ENCODE measurements at regions not wholly inside any gene's neighbourhood (a gene's known extent, or its start where the extent isn't known, plus 50 kb on each side); places are given as distances from the start of the nearest gene placed in this dataset.

DNA sequence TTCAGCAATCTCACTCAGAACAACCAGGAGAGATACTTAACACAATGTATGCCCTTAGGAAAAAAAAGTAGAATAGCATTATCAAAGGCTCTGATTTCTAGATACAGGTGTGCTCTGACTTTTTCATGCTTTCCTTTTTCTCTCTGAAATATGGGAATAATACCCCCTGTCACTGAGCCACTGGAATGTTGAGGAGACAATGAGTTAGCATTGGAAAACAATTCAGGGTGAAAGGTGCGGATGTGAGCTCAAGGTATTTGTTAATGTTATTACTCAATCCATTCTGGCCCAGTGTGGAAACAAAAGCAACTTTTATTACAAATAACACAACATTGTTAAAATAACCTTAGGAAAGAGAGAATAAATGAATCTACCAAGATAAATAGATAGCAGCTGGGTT, 228.0 kb downstream of the IKZF2 start:
- TF ChIP-seq, protein P1, sequence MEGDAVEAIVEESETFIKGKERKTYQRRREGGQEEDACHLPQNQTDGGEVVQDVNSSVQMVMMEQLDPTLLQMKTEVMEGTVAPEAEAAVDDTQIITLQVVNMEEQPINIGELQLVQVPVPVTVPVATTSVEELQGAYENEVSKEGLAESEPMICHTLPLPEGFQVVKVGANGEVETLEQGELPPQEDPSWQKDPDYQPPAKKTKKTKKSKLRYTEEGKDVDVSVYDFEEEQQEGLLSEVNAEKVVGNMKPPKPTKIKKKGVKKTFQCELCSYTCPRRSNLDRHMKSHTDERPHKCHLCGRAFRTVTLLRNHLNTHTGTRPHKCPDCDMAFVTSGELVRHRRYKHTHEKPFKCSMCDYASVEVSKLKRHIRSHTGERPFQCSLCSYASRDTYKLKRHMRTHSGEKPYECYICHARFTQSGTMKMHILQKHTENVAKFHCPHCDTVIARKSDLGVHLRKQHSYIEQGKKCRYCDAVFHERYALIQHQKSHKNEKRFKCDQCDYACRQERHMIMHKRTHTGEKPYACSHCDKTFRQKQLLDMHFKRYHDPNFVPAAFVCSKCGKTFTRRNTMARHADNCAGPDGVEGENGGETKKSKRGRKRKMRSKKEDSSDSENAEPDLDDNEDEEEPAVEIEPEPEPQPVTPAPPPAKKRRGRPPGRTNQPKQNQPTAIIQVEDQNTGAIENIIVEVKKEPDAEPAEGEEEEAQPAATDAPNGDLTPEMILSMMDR (IDR thresholded peaks at IDR 0.05) = no peak
- no peak for TF ChIP-seq POLR2A (IDR thresholded peaks at IDR 0.05)
- whole genome bisulfite sequencing (ENCODE audit: insufficient coverage, low coverage, low lambda C conversion rate, missing lambda C conversion rate) = 55% methylated on average over 1 of the region's 1 CpG

DNA sequence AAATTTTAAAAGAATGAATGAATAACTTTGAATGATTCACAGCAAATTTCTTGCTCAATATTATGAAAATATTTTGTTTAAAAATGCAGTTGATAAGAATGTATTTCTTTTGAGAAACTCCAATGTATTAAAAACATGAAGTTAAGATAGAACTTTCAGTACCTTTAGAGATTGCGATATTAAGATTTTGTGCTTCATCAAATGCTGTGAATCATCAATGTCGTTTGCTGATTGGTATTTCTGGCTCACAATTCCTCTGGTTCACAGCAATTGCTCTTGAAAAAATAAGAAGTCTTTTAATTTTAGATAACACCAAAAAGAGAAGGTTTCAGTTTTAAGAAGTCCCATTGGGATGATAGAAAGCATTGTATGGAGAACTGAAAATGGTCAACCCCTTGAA, 228.7 kb downstream of the IKZF2 start:
- H3K27me3 ChIP-seq = no peaks in the 10 kb centered on the region
- H3K27ac ChIP-seq = no peak overlapping the region
- ATAC-seq (no peak), DNase-seq (no peak)
- no peak overlapping the region for H3K4me3 ChIP-seq
- TF ChIP-seq POLR2A (IDR thresholded peaks at IDR 0.05) = no peak
- TF ChIP-seq, protein P1 (IDR thresholded peaks at IDR 0.05) = no peak
- WGBS (ENCODE audit: insufficient coverage, low coverage, low lambda C conversion rate, missing lambda C conversion rate) = 67% methylated on average over 2 of the region's 2 CpGs
- peaks cover 0 to 4% (median 0%) of the 10 kb centered on the region in 4 donors for H3K4me1 ChIP-seq
- H3K36me3 ChIP-seq = no peaks in the 10 kb centered on the region
- intact Hi-C loops (cut with DNase I) = no loop called here
- peaks cover 0 to 4% (median 0%) of the 10 kb centered on the region in 4 donors for H3K9me3 ChIP-seq

More for the DNA sequence above, 228.0 kb downstream of the IKZF2 start:
- Histone ChIP-seq H3K27ac (no peak overlapping the region), H3K27me3 (no peaks in the 10 kb centered on the region), H3K36me3 (no peaks in the 10 kb centered on the region), H3K4me3 (no peak overlapping the region), H3K4me1 (peaks cover 0 to 4% (median 0%) of the 10 kb centered on the region in 4 donors), H3K9me3 (peaks cover 0 to 4% (median 0%) of the 10 kb centered on the region in 4 donors)
- peak in 2 of 4 donors; percentile 58 to 72 for ATAC-seq
- DNase-seq = no peak
- intact Hi-C loops (cut with DNase I) = no loop called here

DNA sequence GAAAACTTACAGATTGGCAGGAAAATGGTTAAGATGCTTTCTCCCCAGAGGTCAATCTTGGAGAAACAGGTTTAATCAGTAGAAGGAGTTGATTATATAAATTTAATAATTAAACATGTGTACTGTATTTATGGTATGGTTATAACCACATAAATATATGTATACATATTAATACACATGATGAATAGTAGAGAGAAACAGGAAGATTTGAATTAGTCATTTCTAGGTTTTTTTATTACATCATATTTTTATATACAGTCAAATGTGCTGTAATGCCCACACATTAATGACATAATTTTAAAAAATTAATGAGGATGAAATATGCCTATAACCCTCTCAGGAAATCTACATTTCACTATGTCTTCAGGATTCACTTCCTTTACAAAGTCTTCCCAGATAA, 229.7 kb downstream of the IKZF2 start:
- no peak overlapping the region for H3K27ac ChIP-seq
- intact Hi-C loops (cut with DNase I) = no loop called here

DNA sequence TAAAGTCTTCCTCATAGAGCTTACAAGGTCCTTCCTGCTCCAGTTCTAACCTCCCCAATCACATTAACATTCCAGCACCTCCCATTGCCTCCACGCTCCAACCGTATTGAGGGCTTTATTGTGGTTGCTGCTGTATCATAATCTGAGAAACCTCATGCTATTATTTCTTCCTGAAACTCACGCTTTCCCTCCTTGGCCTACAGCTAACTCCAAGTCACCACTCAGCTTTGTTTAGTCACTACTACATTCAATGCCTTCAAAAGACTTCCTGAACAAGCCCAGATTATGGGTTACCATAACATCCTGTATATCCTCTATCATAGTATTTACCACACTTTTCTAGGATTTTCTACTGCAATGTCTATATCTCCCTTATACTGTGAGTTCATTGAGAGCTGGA, 230.4 kb downstream of the IKZF2 start:
- H3K27ac ChIP-seq = no peak overlapping the region
- no peak for DNase-seq
- H3K4me3 ChIP-seq = no peak overlapping the region
- intact Hi-C loops (cut with DNase I) = no loop called here
- H3K27me3 ChIP-seq = no peaks in the 10 kb centered on the region
- no peak for ATAC-seq
- peaks cover 0 to 4% (median 0%) of the 10 kb centered on the region in 4 donors for H3K9me3 ChIP-seq
- H3K4me1 ChIP-seq = peaks cover 0 to 4% (median 0%) of the 10 kb centered on the region in 4 donors
- no peak for TF ChIP-seq POLR2A (IDR thresholded peaks at IDR 0.05)
- TF ChIP-seq, protein P1 (IDR thresholded peaks at IDR 0.05) = no peak
- no peaks in the 10 kb centered on the region for H3K36me3 ChIP-seq
- WGBS (ENCODE audit: insufficient coverage, low coverage, low lambda C conversion rate, missing lambda C conversion rate) = 62% methylated on average over 3 of the region's 3 CpGs

More for the DNA sequence above, 229.7 kb downstream of the IKZF2 start:
- H3K4me3 ChIP-seq = no peak overlapping the region
- ATAC-seq = no peak
- TF ChIP-seq, protein P1 (IDR thresholded peaks at IDR 0.05) = no peak
- H3K9me3 ChIP-seq = peaks cover 0 to 4% (median 0%) of the 10 kb centered on the region in 4 donors
- DNase-seq = no peak
- H3K4me1 ChIP-seq = peaks cover 0 to 4% (median 0%) of the 10 kb centered on the region in 4 donors
- no peaks in the 10 kb centered on the region for H3K36me3 ChIP-seq
- H3K27me3 ChIP-seq = no peaks in the 10 kb centered on the region

DNA sequence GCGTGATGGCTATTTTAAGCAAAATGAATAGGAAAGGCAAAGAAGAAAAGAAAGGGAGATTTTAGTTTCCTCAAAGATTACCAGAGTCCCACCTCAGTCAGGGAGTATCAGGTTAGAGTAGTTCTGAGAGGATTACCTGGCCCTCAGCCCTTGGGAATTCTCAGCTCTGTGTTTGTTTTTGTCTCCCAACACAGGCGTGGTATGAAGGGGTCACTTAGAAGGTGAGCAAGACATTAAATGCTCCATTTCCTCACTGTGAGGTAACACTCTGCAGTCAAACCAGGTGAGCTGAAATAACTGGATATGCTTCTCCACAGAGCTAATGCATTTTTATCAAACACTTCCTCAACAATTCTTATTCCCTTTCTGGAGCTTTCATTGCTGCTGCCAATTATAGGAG, 232.2 kb downstream of the IKZF2 start:
- Histone ChIP-seq H3K27ac (no peak overlapping the region), H3K4me1 (peaks cover 0 to 4% (median 0%) of the 10 kb centered on the region in 4 donors), H3K9me3 (no peaks in the 10 kb centered on the region), H3K36me3 (no peaks in the 10 kb centered on the region), H3K4me3 (no peak overlapping the region), H3K27me3 (no peaks in the 10 kb centered on the region)
- intact Hi-C loops (cut with DNase I) = loop anchor here in 1 of 2 donors (10.0 kb wide), 1 partner anchor 236 kb away; the partner anchor contains the start of gene IKZF2
- DNase-seq (no peak), ATAC-seq (peak in 2 of 4 donors; percentile 30 to 46)
- TF ChIP-seq POLR2A (IDR thresholded peaks at IDR 0.05) = no peak
- TF ChIP-seq, protein P1 (IDR thresholded peaks at IDR 0.05) = no peak
- 63% methylated on average over 2 of the region's 2 CpGs for WGBS (ENCODE audit: insufficient coverage, low coverage, low lambda C conversion rate, missing lambda C conversion rate)
